Fibroblast of villous mesenchyme (primary cell): ENCODE measurements at regions not wholly inside any gene's neighbourhood (a gene's known extent, or its start where the extent isn't known, plus 50 kb on each side); places are given as distances from the start of the nearest gene placed in this dataset.
"Not testable (repeated sequence)": the region's sequence is repeated elsewhere in the genome, so short reads cannot be mapped to it uniquely, and the experiment has no call there.

ENCODE experiments used
- DNase-seq: peaks from one replicate; pipeline ENCODE4 v3.0.0-alpha.2; 2010; ENCODE audit warnings: low read depth
- H3K4me3 ChIP-seq: 2 replicates; pipeline ENCODE4 v1.5.1; 2011; ENCODE audit warnings: low read depth, mild to moderate bottlenecking, low read length
- TF ChIP-seq, protein P1 (sequence below): IDR thresholded peaks from 2 replicates; pipeline ENCODE4 v1.5.1; 2012; ENCODE audit warnings: low read depth, mild to moderate bottlenecking, low read length; ENCODE audit not compliant: insufficient read depth

DNA sequence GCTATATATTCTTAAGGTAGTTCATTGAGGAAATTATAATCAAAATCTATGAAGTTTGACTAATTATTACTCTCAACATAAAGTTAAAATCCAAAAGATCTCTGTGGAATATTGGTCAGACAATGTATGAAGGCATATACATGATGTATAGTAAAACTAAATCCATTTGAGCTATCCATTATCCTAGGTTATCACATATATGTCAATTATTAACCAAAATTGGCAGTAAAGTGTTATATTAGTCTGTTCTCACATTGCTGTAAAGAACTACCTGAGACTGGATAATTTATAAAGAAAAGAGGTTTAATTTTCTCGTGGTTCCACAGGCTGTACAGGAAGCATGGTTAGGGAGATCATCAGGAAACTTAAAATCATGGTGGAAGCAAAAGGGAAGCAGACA is 511.7 kb upstream of the SGCD start:
- TF ChIP-seq, protein P1, sequence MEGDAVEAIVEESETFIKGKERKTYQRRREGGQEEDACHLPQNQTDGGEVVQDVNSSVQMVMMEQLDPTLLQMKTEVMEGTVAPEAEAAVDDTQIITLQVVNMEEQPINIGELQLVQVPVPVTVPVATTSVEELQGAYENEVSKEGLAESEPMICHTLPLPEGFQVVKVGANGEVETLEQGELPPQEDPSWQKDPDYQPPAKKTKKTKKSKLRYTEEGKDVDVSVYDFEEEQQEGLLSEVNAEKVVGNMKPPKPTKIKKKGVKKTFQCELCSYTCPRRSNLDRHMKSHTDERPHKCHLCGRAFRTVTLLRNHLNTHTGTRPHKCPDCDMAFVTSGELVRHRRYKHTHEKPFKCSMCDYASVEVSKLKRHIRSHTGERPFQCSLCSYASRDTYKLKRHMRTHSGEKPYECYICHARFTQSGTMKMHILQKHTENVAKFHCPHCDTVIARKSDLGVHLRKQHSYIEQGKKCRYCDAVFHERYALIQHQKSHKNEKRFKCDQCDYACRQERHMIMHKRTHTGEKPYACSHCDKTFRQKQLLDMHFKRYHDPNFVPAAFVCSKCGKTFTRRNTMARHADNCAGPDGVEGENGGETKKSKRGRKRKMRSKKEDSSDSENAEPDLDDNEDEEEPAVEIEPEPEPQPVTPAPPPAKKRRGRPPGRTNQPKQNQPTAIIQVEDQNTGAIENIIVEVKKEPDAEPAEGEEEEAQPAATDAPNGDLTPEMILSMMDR = no peak
- no peak overlapping the region for H3K4me3 ChIP-seq
- DNase-seq = no peak

DNA sequence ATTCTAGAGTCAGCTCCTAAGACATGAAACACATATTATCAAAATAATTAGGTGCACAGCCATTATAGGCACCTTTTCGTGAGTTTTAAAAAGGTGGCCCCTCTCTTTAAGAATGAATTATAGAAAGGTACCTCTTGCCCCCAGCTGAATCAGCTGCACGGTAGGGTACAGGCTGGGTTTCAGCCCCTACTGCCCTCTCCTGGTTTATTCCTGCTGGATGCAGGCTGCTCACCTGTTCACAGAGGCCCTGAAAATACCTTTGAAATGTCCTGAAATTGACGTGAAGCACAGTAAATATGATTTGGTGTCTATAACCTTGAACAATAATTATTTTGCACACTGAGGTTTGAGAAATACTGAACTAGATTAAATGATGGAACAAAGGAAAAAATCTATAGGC is 504.8 kb upstream of the SGCD start:
- H3K4me3 ChIP-seq = no peak overlapping the region
- TF ChIP-seq, protein P1 = no peak
- DNase-seq = no peak

DNA sequence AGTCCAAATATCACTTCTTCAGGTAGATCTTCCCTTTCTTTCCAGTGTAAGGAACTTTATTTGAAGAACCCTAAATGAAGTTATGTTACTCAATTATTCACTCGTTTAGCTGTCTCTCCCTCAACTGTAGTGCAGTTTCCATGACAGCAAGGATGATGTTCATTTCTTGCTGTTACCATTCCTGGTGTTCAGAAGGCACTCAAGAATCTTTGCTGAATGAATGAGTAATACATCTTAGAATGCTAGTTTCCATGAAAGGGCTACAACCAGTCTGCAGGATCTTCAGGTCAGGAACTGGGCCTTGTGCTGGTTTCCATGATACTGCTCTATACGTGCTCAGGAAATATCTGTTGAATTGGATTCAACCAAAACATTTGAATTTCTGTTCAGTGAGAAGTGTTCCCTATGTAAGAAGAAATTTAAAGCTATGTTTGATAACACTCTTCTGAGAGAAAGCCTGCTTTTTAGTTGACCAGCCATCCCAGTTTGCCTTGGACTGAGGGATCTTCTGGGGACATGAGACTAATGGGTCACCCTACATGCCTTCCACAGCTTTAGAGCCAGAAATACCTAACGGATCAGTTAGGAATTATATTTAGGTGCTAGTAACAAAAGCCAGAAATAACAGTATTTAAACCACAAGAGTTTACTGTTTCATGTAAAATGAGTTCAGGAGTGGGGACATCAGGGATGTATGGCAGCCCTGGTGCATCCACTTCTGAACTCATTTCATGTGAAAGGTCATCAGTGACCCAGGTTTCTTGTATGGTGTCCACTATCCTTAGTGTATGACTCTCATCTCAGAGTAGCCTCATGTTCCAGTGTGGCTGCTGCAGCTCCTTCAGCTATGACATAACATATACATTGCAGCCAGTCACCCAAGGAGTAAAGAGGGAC is 500.1 kb upstream of the SGCD start:
- TF ChIP-seq, protein P1 = no peak
- DNase-seq = no peak
- H3K4me3 ChIP-seq = no peak overlapping the region

DNA sequence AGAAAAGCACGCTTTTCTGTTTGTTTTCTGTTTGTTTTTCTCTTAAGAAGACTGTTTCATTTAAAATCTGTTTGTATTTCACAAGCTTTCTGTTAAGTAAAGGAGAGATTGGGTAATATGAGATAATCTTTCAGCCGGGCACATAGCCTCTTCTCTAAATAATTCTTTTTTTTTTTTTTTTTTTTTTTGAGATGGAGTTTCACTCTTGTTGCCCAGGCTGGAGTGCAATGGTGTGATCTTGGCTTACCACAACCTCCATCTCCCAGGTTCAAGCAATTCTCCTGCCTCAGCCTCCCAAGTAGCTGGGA is 499.5 kb upstream of the SGCD start:
- DNase-seq, H3K4me3 ChIP-seq: not testable (repeated sequence)

DNA sequence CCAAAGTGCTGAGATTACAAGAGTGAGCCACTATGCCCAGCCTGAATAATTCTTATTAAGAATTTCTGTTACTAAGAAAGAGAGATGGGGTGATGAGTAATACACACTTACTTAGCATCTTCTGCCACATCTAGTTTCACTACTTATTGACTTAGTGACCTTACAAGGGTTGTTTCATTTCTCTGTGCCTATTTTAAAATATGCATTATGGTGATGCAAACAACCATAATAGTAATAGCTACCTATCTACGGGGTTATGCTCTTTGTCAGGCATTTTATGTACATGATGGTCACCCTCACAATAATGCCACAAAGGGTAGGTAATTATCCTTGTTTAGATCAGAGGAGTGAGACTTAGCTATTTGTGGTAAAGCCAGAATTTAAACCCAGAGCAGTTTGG is 499.0 kb upstream of the SGCD start:
- TF ChIP-seq, protein P1 = no peak
- no peak overlapping the region for H3K4me3 ChIP-seq
- no peak for DNase-seq

DNA sequence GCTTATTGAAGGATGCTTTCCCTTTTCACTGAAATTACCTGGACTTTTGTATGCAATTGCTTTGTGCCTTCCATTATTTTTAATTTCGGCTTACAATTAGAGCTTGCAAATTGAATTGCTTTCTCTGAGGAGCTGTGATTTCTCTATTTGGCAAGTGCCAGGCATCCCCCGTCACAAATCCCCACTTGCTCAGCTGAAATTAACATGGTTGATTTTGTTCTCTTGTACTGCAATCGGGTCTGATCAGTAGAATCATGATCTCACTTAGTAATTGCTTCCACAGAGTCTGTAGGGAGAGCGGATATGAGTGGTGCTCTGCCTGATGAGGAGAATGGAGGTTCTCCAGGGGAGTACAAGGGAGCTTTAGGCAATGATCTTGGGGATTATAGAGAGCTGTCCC is 495.5 kb upstream of the SGCD start:
- DNase-seq = no peak
- TF ChIP-seq, protein P1 = no peak
- no peak overlapping the region for H3K4me3 ChIP-seq

DNA sequence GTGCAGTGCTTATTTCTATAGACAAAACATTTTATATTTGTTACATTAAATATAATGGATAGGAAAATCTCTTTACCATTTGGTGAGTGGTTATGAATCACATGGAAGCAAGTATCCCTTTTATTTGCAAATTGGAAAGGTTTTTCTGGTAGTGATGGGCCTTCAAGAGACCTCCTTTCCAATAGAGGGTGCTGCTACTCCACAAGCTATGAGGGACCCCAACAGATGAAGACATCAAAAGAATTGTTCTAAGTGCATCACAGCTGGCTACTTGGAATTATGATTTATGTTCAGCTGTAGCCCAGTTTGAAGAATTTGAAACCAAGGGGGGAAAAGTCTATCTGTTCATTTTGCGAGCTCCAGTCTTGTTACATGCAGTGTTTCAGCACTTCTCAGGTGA is 493.7 kb upstream of the SGCD start:
- DNase-seq = no peak
- TF ChIP-seq, protein P1 = no peak
- H3K4me3 ChIP-seq = no peak overlapping the region
